NCI-H526 (cell line): ENCODE measurements at regions not wholly inside any gene's neighbourhood (a gene's known extent, or its start where the extent isn't known, plus 50 kb on each side); places are given as distances from the start of the nearest gene placed in this dataset.
"Not testable (repeated sequence)": the region's sequence is repeated elsewhere in the genome, so short reads cannot be mapped to it uniquely, and the experiment has no call there.

Source experiments
- DNase-seq, 2 experiments: peaks; one replicate each; lab custom pipeline; 2025; lab: John Stamatoyannopoulos, UW

GRCh38 chr10:60513281-60513680 is 123.6 kb upstream of the ANK3 start:
- DNase-seq: no peak

GRCh38 chr10:60511477-60512229 is 122.0 kb upstream of the ANK3 start:
- no peak for DNase-seq

- DNase-seq: no peak
Observed at GRCh38 chr10:60508831-60509230, 119.2 kb upstream of the ANK3 start.

- no peak for DNase-seq
Observed at GRCh38 chr10:60508037-60508436, 118.4 kb upstream of the ANK3 start.

- no peak for DNase-seq
Observed at GRCh38 chr10:60502621-60503020, 112.9 kb upstream of the ANK3 start.

GRCh38 chr10:60498985-60499384 is 109.3 kb upstream of the ANK3 start:
- DNase-seq: no peak

GRCh38 chr10:60497364-60497763 is 107.7 kb upstream of the ANK3 start:
- DNase-seq: no peak

- DNase-seq: no peak
Observed at GRCh38 chr10:60496181-60496580, 106.5 kb upstream of the ANK3 start.

- DNase-seq: no peak
Observed at GRCh38 chr10:60495338-60496055, 105.8 kb upstream of the ANK3 start.

GRCh38 chr10:60494774-60495173 is 105.1 kb upstream of the ANK3 start:
- no peak for DNase-seq

- DNase-seq: no peak
Observed at GRCh38 chr10:60491162-60491561, 101.5 kb upstream of the ANK3 start.

- DNase-seq: no peak
Observed at GRCh38 chr10:60490013-60490412, 100.3 kb upstream of the ANK3 start.

- DNase-seq: peak in 1 of 2 experiments; percentile 18
Observed at GRCh38 chr10:60488111-60488669, 98.5 kb upstream of the ANK3 start.

- no peak for DNase-seq
Observed at GRCh38 chr10:60487543-60487942, 97.9 kb upstream of the ANK3 start.

- no peak for DNase-seq
Observed at GRCh38 chr10:60485025-60485424, 95.3 kb upstream of the ANK3 start.

- no peak for DNase-seq
Observed at GRCh38 chr10:60480865-60481563, 91.3 kb upstream of the ANK3 start.

GRCh38 chr10:60479305-60480020 is 89.8 kb upstream of the ANK3 start:
- DNase-seq: no peak

GRCh38 chr10:60476451-60476850 is 86.8 kb upstream of the ANK3 start:
- DNase-seq: no peak

GRCh38 chr10:60473557-60473956 is 83.9 kb upstream of the ANK3 start:
- DNase-seq: no peak

- no peak for DNase-seq
Observed at GRCh38 chr10:60470091-60470490, 80.4 kb upstream of the ANK3 start.

- DNase-seq: not testable (repeated sequence)
Observed at GRCh38 chr10:60469147-60469546, 79.5 kb upstream of the ANK3 start.

GRCh38 chr10:60467202-60467546 is 77.5 kb upstream of the ANK3 start:
- DNase-seq: no peak
